Activated CD4-positive, alpha-beta T cell treated with anti-CD3 and anti-CD28 coated beads, Interleukin-10, Interleukin-2, amounts not matched to agents 100 ng/mL and 50 ng/mL, durations not matched to agents 16 hours and 8 hours (primary cell): ENCODE measurements at regions not wholly inside any gene's neighbourhood (a gene's known extent, or its start where the extent isn't known, plus 50 kb on each side); places are given as distances from the start of the nearest gene placed in this dataset.

Experiments
- DNase-seq: peaks from one replicate; pipeline ENCODE4 v3.0.0-alpha.2; 2020

DNA sequence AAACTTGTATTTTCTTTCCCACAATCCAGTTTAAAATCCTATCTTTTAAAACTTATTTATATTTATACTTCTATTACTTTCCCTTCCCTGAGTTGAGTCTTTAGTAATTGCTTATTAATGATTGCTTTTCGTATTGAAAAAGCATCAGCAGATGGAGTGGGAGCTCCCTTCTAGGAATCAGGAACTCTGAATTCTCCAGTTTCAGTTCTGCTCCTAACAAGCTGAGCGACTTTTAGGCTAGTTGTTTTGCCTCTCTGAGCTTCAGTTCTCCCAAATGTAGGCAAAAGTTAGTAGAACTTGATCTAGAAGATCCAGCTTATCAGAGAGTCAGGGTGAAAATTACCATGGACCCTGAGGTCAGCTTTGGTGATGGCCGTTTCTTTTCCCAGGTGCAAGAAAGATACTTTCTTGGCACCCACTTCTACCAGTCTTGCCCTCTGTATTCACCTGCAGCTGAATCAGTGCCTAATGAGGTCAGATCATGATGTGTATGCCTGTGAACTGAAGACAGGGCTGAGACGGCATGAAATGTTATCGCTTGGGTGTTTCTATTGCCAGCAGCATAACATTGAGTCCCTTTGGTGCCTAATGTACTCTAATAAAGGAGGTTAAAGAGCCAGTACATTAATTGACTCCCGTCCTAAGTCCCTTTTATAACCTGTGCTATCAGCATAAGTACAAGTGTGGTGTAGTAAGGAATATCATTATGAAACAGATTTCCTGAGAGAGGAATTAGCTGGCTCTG, 194.5 kb upstream of the TBC1D5 start:
- DNase-seq, result no peak

DNA sequence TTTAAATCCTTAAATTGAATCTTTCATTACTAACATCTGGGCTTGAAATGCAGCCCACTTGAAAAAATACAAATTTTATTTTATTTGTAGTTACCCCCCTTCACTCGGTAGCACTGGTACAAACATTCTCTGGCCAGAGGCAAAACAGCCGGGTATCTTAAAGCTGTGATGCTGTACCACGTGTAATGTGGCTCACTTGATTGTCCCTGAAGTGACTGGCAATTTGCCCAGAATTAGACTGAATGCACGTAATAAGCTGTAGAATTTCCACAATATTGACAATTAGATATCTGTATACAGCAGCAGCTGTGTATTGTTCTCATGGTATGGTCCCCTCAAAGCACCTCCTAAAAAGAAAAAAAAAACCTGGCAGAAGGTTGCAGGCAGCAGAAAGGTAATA, 192.8 kb upstream of the TBC1D5 start:
- no peak for DNase-seq

DNA sequence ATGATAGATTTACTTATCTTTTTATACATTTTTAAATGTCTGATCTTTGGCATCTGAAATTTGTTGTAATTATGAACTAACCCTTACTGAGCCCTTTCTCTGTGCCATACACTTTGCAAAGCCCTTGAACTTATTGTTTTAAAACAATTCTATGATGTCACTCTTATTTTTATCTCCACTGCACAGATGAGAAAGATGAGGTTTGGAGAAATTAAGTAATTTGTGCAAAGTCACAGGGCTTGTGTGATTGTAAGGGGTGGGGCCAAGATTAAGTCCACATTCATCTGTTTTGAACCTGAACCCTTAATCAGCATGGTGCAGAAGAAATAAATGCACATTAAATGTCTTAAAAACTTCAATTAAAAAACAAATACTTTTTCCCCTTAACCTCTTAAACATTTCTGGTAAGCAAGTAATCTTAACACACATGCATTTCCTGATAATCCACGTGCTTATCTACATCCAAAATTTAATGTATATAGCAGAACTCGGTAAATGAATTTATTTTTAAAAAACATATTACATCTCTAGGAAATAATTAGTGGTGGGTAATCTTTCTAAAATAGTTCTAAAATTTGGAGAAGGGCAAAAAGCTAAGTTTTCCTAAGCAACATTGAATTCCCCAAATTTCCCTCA, 189.8 kb upstream of the TBC1D5 start:
- no peak for DNase-seq

DNA sequence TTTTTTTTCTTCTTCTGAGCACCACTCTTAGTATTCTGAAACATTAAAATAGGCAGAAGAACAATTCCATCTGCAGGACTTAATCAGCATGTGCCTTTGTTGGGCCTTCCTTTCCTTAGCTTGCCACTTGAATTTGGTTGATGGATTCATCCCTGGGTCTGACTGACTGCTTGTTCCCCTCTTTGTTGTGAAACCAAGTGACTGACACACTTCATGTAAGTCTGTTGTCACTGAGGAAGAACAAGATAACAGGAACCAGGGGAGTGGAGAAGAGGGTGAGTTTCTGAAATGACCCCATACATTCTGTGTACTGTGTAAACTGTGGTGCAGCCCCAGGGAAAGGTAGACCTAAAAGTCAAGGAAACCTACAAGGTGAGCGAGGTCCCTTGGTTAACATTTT, 188.7 kb upstream of the TBC1D5 start:
- no peak for DNase-seq

DNA sequence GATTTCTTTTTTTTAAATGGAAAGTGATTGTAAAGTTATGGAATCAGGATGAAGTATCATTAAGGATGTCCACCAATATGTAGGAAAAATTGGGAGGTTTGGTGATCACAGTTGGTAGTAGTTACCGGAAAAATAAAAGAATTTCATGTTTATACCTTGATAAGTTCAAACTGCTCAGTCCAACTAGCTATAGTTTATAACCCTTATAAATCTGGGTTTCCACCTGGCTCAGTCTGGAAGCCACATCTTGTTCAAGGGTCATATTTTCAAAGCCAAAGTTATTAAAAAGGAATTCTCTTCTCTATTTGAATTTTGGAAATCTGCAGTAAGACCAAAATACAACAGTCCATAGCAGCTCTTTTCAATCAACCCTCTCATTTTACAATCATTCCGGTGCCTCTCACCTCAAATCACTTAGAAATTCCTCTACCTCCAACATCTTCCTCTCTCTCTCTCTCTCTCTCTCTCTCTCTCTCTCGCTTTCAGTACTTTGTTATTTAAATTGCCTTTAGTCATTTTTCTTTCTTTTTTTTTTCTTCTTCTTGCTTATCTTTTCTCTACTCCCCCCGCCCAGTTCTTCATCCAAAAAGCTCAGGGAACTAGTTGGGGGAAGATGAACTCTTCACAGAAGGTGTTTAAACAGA, 186.2 kb upstream of the TBC1D5 start:
- DNase-seq, result no peak

DNA sequence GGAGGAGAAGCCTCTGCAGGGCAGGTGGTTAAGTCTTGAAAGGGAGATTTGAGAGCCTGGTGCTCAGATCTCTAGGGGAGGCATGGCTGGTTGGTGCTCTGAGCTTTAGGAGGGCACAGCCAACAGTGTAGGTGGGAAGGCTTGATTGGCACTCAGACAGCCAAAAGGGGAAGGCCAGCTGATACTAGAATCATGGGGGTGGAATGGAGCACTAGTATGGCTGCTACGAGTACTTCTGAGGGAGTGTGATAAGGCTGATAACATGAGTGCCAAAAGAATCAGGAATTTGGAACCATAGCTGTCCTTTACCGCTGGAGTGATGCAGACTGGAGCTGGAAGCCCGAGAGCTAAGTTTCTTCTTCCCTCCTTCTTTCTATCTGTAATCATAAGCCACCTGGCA, 184.6 kb upstream of the TBC1D5 start:
- no peak for DNase-seq

- no peak for DNase-seq
Measured at GRCh38 chr3:17915341-17915740, 172.9 kb upstream of the TBC1D5 start.

DNA sequence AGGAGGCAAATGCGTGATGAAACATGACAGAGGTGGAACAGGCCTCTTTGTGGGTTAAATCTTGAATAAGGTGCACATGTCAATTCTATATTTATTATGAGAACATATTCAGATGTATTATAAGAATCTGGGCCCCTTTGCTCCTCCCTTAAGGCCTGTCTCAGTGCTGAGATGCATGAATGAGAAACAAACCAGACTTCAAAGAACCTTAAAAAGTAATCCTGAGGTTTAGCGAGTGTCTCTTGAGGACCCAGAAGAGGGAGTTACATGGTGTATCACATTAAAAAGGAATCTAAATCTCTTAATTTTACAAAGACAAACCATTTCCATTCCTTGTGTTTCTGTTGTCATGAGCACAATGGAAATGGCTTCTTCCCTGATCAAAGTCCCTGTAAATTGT, 170.9 kb upstream of the TBC1D5 start:
- DNase-seq, result no peak

DNA sequence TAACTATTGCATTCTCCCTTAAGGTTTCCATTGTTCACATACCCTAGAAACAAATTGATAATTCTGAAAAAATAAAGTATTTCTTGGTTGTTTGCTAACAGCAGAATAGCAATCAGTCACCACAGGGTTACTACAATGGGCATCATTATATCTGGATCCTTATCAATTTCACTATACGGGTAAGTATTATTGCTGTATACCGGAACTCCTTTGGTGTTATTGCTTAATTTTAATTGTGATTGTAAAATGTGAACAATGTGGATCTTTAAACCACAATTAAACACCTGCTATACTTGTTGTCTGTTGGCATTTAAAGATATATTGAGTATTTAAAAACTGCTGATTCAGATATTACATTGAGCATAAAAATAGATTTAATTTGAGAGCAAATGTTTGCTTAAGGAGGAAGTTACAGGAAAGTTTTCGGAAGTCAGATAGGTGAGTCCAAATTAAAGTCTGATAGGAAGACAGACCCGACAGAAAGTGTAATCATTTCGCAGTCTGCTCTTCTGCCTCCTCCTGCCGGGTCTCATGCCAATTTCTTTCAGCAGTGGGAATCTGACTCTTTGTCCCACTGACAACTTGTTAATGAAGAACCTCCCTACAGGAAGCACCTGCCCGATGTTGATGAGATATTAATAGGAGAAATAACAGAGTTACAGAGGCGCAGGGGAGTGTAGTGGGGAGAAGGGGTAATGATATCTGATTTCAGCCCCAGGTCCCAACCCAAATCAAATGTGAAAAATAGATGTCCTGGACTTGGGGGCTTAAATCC, 169.7 kb upstream of the TBC1D5 start:
- DNase-seq, result no peak

- DNase-seq, result no peak
Measured at GRCh38 chr3:17910922-17911321, 168.5 kb upstream of the TBC1D5 start.

- DNase-seq, result no peak
Measured at GRCh38 chr3:17909714-17910113, 167.3 kb upstream of the TBC1D5 start.

DNA sequence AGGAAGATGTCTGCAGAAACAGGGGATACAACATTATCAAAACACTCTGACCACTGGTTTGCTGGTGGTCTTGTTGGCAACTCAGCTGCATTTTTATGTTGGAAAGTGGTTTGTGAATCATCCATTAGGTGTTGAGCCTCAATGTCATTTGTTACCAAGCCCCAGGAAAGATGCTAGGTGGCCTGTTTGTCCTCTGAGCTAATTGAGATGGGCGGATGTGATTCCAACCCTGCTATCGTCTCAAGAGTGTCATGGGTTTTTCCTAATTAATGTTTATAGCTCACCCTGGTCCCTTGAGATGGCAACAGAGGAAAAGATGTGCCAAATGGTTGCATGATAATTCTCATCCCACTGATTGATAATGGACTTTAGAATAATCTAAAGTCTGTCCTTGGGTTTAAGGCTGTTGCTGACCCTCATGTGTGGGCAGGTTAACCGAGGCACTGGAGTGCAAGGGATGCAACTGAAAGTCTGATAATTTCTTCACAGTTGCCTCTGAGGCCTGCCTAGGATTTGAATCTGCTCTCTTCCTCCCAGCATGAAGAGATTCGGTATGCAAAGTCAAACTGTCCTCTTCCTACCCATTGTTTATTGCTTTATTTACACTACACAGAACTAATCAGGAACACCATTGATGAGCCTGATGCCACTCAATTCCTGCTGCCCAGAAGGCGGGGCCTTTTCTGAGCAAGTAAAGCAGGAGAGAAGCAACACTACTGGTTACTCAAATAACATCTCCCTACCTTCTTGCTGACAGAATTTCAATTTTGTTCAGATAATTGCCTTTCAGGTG, 166.2 kb upstream of the TBC1D5 start:
- no peak for DNase-seq

- DNase-seq, result no peak
Measured at GRCh38 chr3:17905996-17906395, 163.6 kb upstream of the TBC1D5 start.

DNA sequence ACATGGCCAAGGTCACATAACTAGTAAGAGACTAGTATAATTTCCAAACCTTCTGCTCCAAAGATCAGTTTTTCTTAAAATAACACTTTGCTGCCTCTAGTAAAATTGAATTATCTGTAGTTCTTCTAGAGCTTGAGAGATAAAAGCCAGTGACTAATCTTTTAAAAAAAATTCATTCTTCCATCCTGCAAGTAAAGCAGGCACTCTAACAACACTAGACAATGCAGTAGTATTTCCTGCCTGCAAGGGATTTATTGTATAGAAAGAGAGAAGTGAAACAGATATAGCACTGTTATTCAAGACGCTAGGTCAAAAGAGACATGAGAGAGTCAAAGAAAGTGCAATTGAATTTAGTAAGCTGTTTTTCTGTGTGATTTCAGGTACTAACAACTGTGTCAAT, 159.5 kb upstream of the TBC1D5 start:
- no peak for DNase-seq

DNA sequence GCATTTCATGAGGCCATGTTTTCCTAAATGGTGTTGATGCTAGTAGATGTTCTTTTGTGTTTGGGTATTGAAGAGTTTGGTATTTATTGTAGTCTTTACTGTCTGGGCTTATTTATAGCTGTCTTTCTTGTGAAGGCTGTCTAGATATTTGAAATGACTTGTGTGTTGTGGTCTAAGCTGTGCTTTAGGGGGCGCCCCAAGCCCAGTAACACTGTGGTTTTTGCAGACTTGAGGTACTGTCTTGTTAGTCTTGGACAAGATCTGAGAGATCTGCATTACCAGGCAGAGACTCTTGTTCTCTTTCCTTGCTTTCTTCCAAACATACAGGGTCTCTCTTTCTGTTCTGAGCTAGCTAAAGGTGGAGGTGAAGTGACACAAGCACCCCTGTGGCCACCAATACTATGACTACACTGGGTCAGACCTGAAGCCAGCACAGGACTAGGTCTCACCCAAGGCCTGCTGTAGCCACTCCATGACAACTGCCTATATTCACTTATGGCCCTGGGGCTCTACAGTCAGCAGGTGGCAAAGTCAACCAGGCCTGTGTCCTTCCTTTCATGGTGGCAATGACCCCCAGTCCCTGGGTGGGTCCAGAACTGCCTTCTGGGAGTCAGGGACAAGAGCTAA, 152.1 kb upstream of the TBC1D5 start:
- peak; percentile 39 for DNase-seq

GRCh38 chr3:17891139-17891856, 148.9 kb upstream of the TBC1D5 start:
- no peak for DNase-seq

DNA sequence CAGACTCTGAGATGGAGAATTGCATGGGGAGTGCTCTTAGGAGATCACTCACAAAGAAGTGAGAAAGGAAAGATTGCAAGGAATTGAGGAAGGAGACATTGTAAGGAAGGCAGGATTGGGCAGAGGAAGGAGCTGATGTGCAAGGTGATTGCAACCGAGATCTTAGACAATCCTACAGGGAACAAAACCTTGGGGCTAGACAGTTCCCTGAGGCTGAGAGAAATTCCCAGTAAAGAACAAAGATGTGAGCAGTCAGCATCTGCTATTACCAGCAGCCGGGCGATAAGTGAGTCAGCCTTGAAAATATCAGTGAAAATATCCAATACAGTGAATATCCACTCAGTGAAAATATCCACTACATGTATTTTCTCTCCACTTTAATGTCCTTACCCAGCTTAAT, 143.6 kb upstream of the TBC1D5 start:
- DNase-seq, result no peak

GRCh38 chr3:17882981-17883380, 140.6 kb upstream of the TBC1D5 start:
- no peak for DNase-seq

DNA sequence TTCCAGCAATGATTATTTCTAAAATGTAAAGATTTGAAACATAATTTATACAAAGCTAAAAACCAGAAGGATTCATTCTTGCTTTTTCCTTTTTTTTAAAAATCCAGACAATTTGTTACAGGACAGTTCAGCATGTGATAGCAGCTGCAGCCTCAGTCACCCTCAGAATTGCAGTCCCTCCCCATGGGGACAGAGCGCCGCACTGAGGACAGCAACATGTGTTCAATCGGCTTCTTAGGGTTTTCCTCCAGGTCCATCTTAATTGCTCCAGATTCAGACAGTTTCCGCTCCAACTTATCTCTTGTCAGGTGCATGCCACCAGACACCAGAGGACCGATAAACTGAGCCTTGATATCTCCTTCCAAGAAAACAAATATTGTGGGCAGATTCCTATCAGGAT, 134.9 kb upstream of the TBC1D5 start:
- no peak for DNase-seq

- no peak for DNase-seq
Measured at GRCh38 chr3:17874636-17875035, 132.2 kb upstream of the TBC1D5 start.

DNA sequence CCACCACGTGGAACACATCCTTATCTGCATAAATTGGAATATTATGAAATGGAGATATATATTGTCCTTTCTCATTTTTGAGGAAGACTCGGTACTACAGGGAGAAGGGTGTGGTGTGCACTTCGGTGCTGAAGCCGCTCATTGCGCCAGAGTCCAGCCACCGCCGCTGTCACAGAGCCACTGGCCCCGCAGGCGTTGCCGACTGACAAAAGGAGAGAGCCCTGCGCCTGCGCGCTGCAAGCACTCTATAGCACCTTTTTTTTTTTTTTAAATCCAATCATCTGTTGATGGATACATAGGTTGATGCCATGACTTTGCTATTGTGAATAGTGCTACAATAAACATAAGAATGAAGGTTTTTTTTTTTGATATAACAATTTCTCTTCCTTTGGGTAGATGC, 130.0 kb upstream of the TBC1D5 start:
- no peak for DNase-seq

- DNase-seq, result no peak
Measured at GRCh38 chr3:17865631-17866030, 123.2 kb upstream of the TBC1D5 start.
